ENCODE measurements at regions not wholly inside any gene's neighbourhood (a gene's known extent, or its start where the extent isn't known, plus 50 kb on each side); places are given as distances from the start of the nearest gene placed in this dataset.

DNA sequence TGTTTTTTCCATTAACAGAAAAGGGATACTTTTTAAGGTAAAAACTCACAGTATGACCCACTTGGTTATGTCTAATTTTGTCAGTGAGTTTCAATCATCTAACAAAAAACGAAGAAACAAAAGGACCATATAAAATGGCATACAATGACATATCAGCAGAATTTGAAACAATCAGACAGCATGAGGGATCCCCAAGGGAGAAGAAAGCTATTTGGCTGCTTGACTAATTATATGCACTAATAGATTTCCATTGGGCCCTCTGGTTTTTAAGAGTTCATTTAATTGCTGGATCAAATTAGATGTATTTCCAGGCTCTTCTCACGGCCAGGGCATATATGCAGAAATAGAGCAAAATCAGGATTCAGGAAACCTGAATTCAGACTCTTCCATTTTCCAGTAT is 376.4 kb upstream of the GBE1 start:
- TF ChIP-seq EZH2 (IDR thresholded peaks at IDR 0.05) (no peak), POLR2AphosphoS5 (IDR thresholded peaks at IDR 0.05; ENCODE audit: borderline replicate concordance, low read depth, low read length) (no peak)

All from SK-N-MC (cell line).